IPS-18a (cell line): ENCODE measurements at regions not wholly inside any gene's neighbourhood (a gene's known extent, or its start where the extent isn't known, plus 50 kb on each side); places are given as distances from the start of the nearest gene placed in this dataset.
"Not testable (repeated sequence)": the region's sequence is repeated elsewhere in the genome, so short reads cannot be mapped to it uniquely, and the experiment has no call there.

Experiments
- H3K27ac ChIP-seq: one replicate; pipeline ENCODE4 v1.5.1; 2013; ENCODE audit warnings: low read length
- H3K27me3 ChIP-seq: one replicate; pipeline ENCODE4 v1.6.1; 2013; ENCODE audit warnings: mild to moderate bottlenecking, low read length; ENCODE audit not compliant: control insufficient read depth, insufficient read depth
- H3K36me3 ChIP-seq: one replicate; pipeline ENCODE4 v1.6.1; 2013; ENCODE audit warnings: low read depth, low read length; ENCODE audit not compliant: control insufficient read depth
- H3K4me1 ChIP-seq: one replicate; pipeline ENCODE4 v1.6.1; 2013; ENCODE audit warnings: low read depth, low read length; ENCODE audit not compliant: control insufficient read depth
- H3K4me3 ChIP-seq: one replicate; pipeline ENCODE4 v1.5.1; 2013; ENCODE audit warnings: low read length
- H3K9ac ChIP-seq: one replicate; pipeline ENCODE4 v1.6.1; 2013; ENCODE audit warnings: mild to moderate bottlenecking, low read length, moderate library complexity
- H3K9me3 ChIP-seq: one replicate; pipeline ENCODE4 v1.6.1; 2013; ENCODE audit warnings: low read depth, low read length; ENCODE audit not compliant: control insufficient read depth

DNA sequence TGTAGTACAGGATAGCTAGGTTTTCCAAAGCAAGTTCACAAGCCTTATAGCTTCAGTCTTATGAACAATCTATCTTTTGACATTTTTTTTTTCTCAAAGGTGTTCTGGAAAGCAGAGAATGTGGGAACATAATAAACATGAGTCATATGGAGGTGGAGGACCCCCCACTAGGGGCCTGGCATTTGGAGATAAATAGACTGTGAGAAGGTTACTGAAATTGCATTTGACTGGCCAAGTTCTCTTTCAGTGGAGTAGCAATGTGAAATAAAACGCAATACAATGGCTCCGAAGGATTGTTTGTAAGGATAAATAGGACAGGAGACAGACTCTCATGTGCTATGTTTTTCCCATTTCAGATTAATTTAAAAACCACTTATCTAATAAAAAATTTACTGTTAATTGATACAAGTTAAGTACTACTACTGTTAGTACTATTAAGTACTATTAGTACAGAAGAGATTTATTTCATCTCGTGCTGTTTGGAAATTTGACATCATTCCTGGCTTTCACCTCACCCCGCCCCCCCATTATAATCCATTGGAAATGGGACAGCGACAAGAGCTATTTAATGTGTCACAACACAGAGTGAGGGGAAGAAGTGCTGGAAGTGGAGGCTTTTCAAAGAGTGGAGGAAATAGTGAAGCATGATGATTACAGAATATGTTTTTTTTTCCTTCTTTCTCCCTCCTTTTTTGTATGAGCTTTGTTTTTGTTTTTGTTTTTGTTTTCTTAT, 122.6 kb upstream of the ID4 start:
- H3K36me3 ChIP-seq: no peaks in the 10 kb centered on the region
- no peak overlapping the region for H3K4me3 ChIP-seq
- H3K9me3 ChIP-seq: no peaks in the 10 kb centered on the region
- no peak overlapping the region for H3K9ac ChIP-seq
- H3K4me1 ChIP-seq: peaks cover 35% of the 10 kb centered on the region
- H3K27me3 ChIP-seq: no peaks in the 10 kb centered on the region
- no peak overlapping the region for H3K27ac ChIP-seq

DNA sequence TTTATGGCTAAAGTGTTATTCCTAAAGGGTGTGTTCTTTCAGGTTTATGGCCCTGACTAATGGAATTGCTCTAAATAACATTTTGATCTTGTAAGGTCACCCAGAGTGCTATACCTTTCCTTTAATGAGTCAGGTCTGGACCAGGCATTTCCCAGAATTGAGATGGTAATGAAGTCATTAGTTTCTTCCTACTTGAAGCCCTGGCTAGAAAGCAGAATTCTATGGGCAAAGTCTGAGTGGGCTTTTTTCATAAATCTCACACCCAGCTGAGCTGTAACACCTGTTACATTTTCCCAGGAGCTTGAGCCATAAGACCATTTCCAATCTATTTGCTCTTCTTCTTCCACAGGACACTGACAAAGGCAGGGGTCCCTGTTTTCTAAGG, 122.0 kb upstream of the ID4 start:
- no peaks in the 10 kb centered on the region for H3K36me3 ChIP-seq
- peaks cover 41% of the 10 kb centered on the region for H3K4me1 ChIP-seq
- no peak overlapping the region for H3K27ac ChIP-seq
- H3K9ac ChIP-seq: no peak overlapping the region
- no peaks in the 10 kb centered on the region for H3K9me3 ChIP-seq
- no peaks in the 10 kb centered on the region for H3K27me3 ChIP-seq
- H3K4me3 ChIP-seq: no peak overlapping the region

DNA sequence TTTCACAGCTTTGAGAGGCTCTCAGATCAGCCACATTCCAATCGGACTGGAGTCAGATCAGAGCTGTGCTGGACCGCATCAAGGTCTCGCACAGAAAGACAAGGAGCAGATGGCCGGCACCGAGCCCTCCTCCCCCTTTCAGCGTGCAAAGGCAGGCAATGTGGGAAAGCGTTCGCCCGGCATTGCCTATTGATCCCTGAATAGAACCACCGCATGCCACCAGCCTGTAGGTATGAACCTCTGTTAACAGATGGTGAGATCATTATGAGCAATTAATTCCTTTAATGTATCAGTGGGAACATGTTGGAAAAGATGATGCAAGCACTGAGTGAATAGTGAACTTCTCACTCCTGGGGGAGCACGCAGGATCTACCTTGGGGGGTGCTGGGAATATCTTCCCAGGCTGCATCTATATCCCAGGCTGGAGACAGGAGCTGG, 117.5 kb upstream of the ID4 start:
- H3K4me1 ChIP-seq: peaks cover 44% of the 10 kb centered on the region
- no peaks in the 10 kb centered on the region for H3K36me3 ChIP-seq
- no peaks in the 10 kb centered on the region for H3K27me3 ChIP-seq
- no peak overlapping the region for H3K4me3 ChIP-seq
- no peak overlapping the region for H3K27ac ChIP-seq
- no peak overlapping the region for H3K9ac ChIP-seq
- H3K9me3 ChIP-seq: no peaks in the 10 kb centered on the region

DNA sequence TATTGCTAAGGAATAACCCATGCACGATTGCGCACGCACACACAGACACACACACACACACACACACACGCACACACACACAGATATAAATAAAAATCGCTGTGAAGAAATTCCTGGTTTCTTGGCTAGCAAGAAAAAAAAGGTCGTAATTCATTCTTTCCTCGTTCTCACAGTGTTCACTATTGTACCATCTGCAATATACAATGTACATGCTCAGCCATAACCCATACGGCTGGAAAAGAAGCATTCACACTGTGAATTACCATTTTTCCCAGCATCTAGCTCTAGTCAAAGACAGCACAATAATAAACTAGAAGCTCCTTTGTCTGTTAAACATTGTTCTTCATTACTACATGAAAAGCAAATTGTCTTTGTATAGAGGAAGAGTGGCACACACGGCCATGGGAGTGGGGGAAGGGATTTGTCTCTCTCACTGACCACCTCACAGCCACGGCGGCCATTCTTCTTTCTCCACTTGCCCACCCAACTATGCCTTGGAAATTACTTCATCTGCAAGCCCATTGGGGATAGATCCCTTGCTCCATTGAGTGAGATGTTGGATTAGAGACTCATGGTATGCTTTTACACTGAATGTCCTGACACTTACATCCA, 115.3 kb upstream of the ID4 start:
- Histone ChIP-seq H3K4me3 (no peak overlapping the region), H3K27ac (no peak overlapping the region), H3K9me3 (no peaks in the 10 kb centered on the region), H3K36me3 (no peaks in the 10 kb centered on the region), H3K9ac (no peak overlapping the region), H3K4me1 (peaks cover 28% of the 10 kb centered on the region), H3K27me3 (no peaks in the 10 kb centered on the region)

DNA sequence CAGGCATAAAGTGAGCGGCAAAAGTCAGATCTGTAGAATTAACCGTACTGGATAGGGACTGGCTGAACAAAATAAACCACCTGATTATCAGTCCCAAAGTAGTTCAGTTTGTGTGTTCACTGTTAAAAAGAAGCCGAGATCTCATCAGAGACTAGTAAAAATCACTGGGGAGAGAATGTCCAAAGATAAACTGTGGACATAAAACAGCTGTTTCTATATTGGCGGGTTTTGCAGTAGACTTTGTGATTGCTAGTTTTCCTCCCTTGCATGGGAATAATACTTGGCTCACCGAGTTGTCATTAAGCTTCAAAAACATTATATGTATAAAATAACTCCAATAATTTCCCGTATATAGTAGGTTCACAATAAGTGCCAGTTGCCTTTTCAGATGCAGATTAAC, 114.2 kb upstream of the ID4 start:
- no peaks in the 10 kb centered on the region for H3K27me3 ChIP-seq
- no peak overlapping the region for H3K4me3 ChIP-seq
- H3K4me1 ChIP-seq: peaks cover 28% of the 10 kb centered on the region
- H3K36me3 ChIP-seq: no peaks in the 10 kb centered on the region
- H3K9me3 ChIP-seq: no peaks in the 10 kb centered on the region
- no peak overlapping the region for H3K27ac ChIP-seq
- H3K9ac ChIP-seq: no peak overlapping the region

DNA sequence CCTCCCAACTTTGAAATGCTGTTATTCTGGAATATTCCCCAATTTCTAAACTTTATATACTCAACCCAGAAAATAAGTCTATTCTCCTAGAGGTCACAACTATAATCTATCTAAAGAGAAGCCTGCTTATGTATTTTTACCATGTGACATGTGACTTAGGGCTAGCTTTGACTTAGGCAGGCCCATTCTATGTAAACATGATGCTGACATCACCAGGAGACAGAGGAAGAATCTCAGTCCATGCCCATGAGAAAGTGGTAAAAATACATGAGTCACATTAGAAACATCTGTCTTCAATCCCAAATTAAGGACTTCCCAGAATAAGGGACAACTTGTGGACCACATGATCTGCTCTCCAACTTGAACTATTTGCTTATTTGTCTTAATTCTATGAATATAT, 113.6 kb upstream of the ID4 start:
- Histone ChIP-seq H3K4me1 (peaks cover 28% of the 10 kb centered on the region), H3K27me3 (no peaks in the 10 kb centered on the region), H3K27ac (no peak overlapping the region), H3K9me3 (no peaks in the 10 kb centered on the region), H3K9ac (no peak overlapping the region), H3K4me3 (no peak overlapping the region), H3K36me3 (no peaks in the 10 kb centered on the region)

DNA sequence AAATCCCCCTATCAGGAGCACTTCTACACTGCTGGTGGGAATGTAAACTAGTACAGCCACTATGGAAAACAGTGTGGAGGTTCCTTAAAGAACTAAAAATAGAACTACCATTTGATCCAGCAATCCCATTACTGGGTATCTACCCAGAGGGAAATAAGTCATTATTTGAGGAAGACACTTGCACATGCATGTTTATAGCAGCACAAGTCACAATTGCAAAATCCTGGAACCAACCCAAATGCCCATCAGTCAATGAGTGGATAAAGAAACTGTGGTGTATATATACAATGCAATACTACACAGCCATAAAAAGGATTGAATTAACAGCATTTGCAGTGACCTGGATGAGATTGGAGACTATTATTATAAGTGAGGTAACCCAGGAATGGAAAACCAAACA, 111.7 kb upstream of the ID4 start:
- not testable (repeated sequence) for H3K27me3 ChIP-seq, H3K27ac ChIP-seq, H3K9me3 ChIP-seq, H3K9ac ChIP-seq, H3K4me3 ChIP-seq, H3K36me3 ChIP-seq
- H3K4me1 ChIP-seq: peaks cover 13% of the 10 kb centered on the region

DNA sequence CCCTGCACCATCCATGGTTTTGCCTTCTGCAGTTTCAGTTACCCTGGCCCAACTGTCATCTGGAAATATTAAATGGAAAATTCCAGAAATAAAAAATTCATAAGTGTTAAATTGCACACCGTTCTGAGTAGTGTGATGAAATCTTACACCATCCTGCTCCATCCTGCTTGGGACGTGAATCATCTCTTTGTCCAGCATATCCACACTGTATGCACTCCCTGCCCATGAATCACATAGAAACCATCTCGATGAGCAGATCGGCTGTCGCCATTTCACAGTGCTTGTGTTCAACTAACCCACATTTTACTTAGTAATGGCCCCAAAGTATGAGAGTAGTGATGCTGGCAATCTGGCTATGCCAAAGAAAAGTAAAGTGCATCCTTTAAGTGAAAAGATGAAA, 105.9 kb upstream of the ID4 start:
- H3K27ac ChIP-seq: no peak overlapping the region
- no peak overlapping the region for H3K9ac ChIP-seq
- H3K36me3 ChIP-seq: no peaks in the 10 kb centered on the region
- no peaks in the 10 kb centered on the region for H3K27me3 ChIP-seq
- H3K4me1 ChIP-seq: peaks cover 14% of the 10 kb centered on the region
- peaks cover 9% of the 10 kb centered on the region for H3K9me3 ChIP-seq
- no peak overlapping the region for H3K4me3 ChIP-seq

DNA sequence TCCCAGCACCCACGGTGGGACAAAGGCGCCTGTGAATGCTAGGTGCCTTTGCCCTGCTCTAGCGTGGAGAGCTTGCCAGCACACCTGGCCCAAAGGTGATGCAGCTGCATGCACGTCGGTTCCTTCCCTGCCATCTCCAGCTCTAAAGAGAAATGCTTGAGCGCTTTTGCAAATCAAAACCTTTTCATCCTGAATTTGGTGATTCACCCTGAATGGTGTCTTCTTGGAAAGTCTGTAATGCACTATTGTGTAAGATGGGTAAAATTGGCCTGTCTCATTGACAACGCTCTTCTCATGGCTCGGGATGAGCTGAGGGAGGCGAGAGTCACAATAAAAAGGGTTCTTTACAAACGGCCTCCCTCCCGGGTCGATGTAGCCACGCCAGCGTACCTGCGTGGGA, 103.1 kb upstream of the ID4 start:
- no peak overlapping the region for H3K27ac ChIP-seq
- H3K4me3 ChIP-seq: no peak overlapping the region
- H3K9ac ChIP-seq: no peak overlapping the region
- H3K27me3 ChIP-seq: no peaks in the 10 kb centered on the region
- peaks cover 14% of the 10 kb centered on the region for H3K4me1 ChIP-seq
- peaks cover 9% of the 10 kb centered on the region for H3K9me3 ChIP-seq
- H3K36me3 ChIP-seq: no peaks in the 10 kb centered on the region

DNA sequence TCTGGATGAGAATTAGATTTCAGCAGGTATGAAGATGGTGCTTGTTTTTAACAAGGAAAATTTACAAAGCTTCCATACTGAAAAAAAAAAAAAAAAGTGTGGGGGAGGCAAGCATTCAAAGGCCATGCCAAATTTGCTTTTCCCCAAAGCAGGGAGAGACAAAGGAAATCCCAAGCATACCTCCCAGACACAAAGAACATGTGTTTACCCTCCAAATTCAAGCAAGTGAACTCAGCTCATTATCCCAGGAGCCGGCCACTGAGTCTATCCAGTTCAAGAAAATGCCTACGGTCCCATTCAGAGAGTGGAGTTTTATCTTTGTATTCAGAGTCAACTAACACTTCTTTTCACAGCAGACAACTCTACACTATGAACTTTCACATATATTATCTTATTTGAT, 102.7 kb upstream of the ID4 start:
- H3K9me3 ChIP-seq: peaks cover 9% of the 10 kb centered on the region
- peaks cover 14% of the 10 kb centered on the region for H3K4me1 ChIP-seq
- no peak overlapping the region for H3K9ac ChIP-seq
- no peak overlapping the region for H3K4me3 ChIP-seq
- no peaks in the 10 kb centered on the region for H3K27me3 ChIP-seq
- no peaks in the 10 kb centered on the region for H3K36me3 ChIP-seq
- H3K27ac ChIP-seq: no peak overlapping the region

DNA sequence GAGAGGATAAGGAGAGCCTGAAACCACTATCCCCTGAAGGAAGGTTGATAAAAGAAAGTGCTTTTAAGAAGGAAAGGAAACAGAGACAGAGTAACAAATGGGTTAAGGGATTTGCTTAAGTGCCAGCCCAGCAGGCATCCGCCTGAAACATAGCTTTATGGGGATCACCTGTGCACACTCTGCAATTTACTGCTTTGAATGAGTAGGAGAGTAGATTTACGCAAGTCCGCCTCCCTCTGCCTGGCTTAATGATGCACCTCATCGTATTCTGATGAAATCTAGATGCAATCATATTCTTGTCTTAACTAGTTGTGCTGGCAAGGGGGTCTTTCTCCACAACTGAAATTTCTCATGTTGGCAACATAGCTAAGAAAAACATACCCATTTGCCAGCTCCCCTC, 101.1 kb upstream of the ID4 start:
- Histone ChIP-seq H3K36me3 (no peaks in the 10 kb centered on the region), H3K9ac (no peak overlapping the region), H3K27ac (no peak overlapping the region), H3K4me1 (peaks cover 14% of the 10 kb centered on the region), H3K9me3 (no peaks in the 10 kb centered on the region), H3K27me3 (no peaks in the 10 kb centered on the region), H3K4me3 (no peak overlapping the region)

DNA sequence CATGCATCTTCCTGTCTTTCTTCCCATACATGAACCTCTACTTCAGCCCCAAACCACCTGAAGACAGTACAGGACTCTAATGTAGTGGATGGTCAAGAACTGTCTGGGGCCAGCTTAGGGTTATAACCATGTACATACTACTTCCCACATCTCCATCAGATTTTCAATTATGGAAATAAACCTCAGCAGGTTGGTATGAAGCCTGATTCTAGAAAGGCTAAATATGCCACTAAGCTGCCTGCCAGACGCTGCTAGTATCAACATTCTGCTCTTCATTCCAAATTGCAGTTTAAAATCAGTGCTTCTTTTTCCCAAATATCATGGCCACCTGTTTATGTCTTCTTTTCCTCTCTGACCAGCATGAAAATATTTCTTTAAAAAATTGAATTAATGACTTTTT, 99.2 kb upstream of the ID4 start:
- Histone ChIP-seq H3K9me3 (no peaks in the 10 kb centered on the region), H3K27ac (no peak overlapping the region), H3K9ac (no peak overlapping the region), H3K27me3 (no peaks in the 10 kb centered on the region), H3K36me3 (no peaks in the 10 kb centered on the region), H3K4me3 (no peak overlapping the region), H3K4me1 (peaks cover 14% of the 10 kb centered on the region)
